ENCODE measurements at regions not wholly inside any gene's neighbourhood (a gene's known extent, or its start where the extent isn't known, plus 50 kb on each side); places are given as distances from the start of the nearest gene placed in this dataset.

DNA sequence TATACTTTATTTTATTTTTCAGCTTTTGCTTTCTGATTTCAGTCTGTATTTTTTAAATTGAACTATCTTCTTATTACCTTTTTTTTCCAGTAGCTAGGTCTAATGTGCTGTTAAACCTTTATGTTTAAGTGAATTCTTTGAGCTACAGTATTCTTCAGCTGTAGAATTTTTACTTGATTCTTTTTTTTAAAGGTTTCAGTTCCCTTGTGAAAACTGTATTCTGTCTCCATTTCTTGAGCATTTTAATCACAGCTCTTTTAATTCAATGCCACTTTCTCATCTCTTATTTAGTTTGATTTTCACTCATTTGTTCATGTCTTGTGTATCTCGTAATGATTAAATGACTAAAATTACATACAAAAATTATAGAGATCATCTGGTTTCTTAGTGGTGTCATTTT is 233.8 kb downstream of the MTRR start:
- H4K20me1 ChIP-seq (ENCODE audit: insufficient read depth) = no peaks in the 10 kb centered on the region
- H3K27me3 ChIP-seq (ENCODE audit: insufficient read depth, low read depth) = no peaks in the 10 kb centered on the region
- H2AFZ ChIP-seq (ENCODE audit: low read depth) = no peak overlapping the region
- H3K36me3 ChIP-seq (ENCODE audit: insufficient read depth) = no peaks in the 10 kb centered on the region
- no peak overlapping the region for H3K4me3 ChIP-seq (IDR thresholded peaks at IDR 0.05; ENCODE audit: insufficient read depth, low read depth, low read length)
- H3K79me2 ChIP-seq (ENCODE audit: insufficient read depth, low read depth) = no peaks in the 10 kb centered on the region
- H3K9ac ChIP-seq = no peak overlapping the region
- no peak overlapping the region for H3K27ac ChIP-seq
- no peak overlapping the region for H3K4me2 ChIP-seq
- TF ChIP-seq, protein P1, sequence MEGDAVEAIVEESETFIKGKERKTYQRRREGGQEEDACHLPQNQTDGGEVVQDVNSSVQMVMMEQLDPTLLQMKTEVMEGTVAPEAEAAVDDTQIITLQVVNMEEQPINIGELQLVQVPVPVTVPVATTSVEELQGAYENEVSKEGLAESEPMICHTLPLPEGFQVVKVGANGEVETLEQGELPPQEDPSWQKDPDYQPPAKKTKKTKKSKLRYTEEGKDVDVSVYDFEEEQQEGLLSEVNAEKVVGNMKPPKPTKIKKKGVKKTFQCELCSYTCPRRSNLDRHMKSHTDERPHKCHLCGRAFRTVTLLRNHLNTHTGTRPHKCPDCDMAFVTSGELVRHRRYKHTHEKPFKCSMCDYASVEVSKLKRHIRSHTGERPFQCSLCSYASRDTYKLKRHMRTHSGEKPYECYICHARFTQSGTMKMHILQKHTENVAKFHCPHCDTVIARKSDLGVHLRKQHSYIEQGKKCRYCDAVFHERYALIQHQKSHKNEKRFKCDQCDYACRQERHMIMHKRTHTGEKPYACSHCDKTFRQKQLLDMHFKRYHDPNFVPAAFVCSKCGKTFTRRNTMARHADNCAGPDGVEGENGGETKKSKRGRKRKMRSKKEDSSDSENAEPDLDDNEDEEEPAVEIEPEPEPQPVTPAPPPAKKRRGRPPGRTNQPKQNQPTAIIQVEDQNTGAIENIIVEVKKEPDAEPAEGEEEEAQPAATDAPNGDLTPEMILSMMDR (conservative IDR thresholded peaks at IDR 0.05; ENCODE audit: low read depth, low read length) = no peak
- no peaks in the 10 kb centered on the region for H3K4me1 ChIP-seq (ENCODE audit: low read depth, poor library complexity, severe bottlenecking)

- no peak overlapping the region for H3K4me3 ChIP-seq (IDR thresholded peaks at IDR 0.05; ENCODE audit: insufficient read depth, low read depth, low read length)
- H3K27me3 ChIP-seq (ENCODE audit: insufficient read depth, low read depth) = no peaks in the 10 kb centered on the region
- no peak overlapping the region for H3K9ac ChIP-seq
- no peaks in the 10 kb centered on the region for H3K79me2 ChIP-seq (ENCODE audit: insufficient read depth, low read depth)
- no peak overlapping the region for H3K27ac ChIP-seq
- H3K36me3 ChIP-seq (ENCODE audit: insufficient read depth) = no peaks in the 10 kb centered on the region
- TF ChIP-seq, protein P1 (conservative IDR thresholded peaks at IDR 0.05; ENCODE audit: low read depth, low read length) = no peak
- H3K4me1 ChIP-seq (ENCODE audit: low read depth, poor library complexity, severe bottlenecking) = no peaks in the 10 kb centered on the region
- H2AFZ ChIP-seq (ENCODE audit: low read depth) = no peak overlapping the region
- no peaks in the 10 kb centered on the region for H4K20me1 ChIP-seq (ENCODE audit: insufficient read depth)
- H3K4me2 ChIP-seq = no peak overlapping the region
Observed at GRCh38 chr5:8114597-8115266, 245.8 kb downstream of the MTRR start.

GRCh38 chr5:8123559-8123958 is 254.6 kb downstream of the MTRR start:
- H3K4me3 ChIP-seq (IDR thresholded peaks at IDR 0.05; ENCODE audit: insufficient read depth, low read depth, low read length) = no peak overlapping the region
- no peaks in the 10 kb centered on the region for H3K36me3 ChIP-seq (ENCODE audit: insufficient read depth)
- H3K27me3 ChIP-seq (ENCODE audit: insufficient read depth, low read depth) = no peaks in the 10 kb centered on the region
- H3K27ac ChIP-seq = no peak overlapping the region
- H2AFZ ChIP-seq (ENCODE audit: low read depth) = no peak overlapping the region
- no peak overlapping the region for H3K4me2 ChIP-seq
- no peaks in the 10 kb centered on the region for H3K79me2 ChIP-seq (ENCODE audit: insufficient read depth, low read depth)
- TF ChIP-seq, protein P1 (conservative IDR thresholded peaks at IDR 0.05; ENCODE audit: low read depth, low read length) = no peak
- no peaks in the 10 kb centered on the region for H3K4me1 ChIP-seq (ENCODE audit: low read depth, poor library complexity, severe bottlenecking)
- no peaks in the 10 kb centered on the region for H4K20me1 ChIP-seq (ENCODE audit: insufficient read depth)
- H3K9ac ChIP-seq = no peak overlapping the region

- Histone ChIP-seq H3K9ac (no peak overlapping the region), H3K27ac (no peak overlapping the region), H3K4me2 (no peak overlapping the region), H4K20me1 (ENCODE audit: insufficient read depth) (no peaks in the 10 kb centered on the region), H2AFZ (ENCODE audit: low read depth) (no peak overlapping the region), H3K4me1 (ENCODE audit: low read depth, poor library complexity, severe bottlenecking) (no peaks in the 10 kb centered on the region), H3K79me2 (ENCODE audit: insufficient read depth, low read depth) (no peaks in the 10 kb centered on the region), H3K4me3 (IDR thresholded peaks at IDR 0.05; ENCODE audit: insufficient read depth, low read depth, low read length) (no peak overlapping the region), H3K36me3 (ENCODE audit: insufficient read depth) (no peaks in the 10 kb centered on the region), H3K27me3 (ENCODE audit: insufficient read depth, low read depth) (no peaks in the 10 kb centered on the region)
- TF ChIP-seq, protein P1 (conservative IDR thresholded peaks at IDR 0.05; ENCODE audit: low read depth, low read length) = no peak
Observed at GRCh38 chr5:8134609-8135008, 265.7 kb downstream of the MTRR start.

Data from KMS-11 (cell line).